GM06990 (cell line): ENCODE measurements at regions not wholly inside any gene's neighbourhood (a gene's known extent, or its start where the extent isn't known, plus 50 kb on each side); places are given as distances from the start of the nearest gene placed in this dataset.
"Not testable (repeated sequence)": the region's sequence is repeated elsewhere in the genome, so short reads cannot be mapped to it uniquely, and the experiment has no call there.

Experiments used
- DNase-seq: peaks from one replicate; pipeline ENCODE4 v3.0.0-alpha.2; 2011; ENCODE audit not compliant: insufficient read length; ENCODE audit errors: extremely low read depth
- H3K27me3 ChIP-seq: replicated peaks from 2 replicates; pipeline ENCODE4 v1.6.0; 2011; ENCODE audit warnings: low read length; ENCODE audit not compliant: control insufficient read depth, insufficient read depth
- H3K36me3 ChIP-seq: 2 replicates; pipeline ENCODE4 v1.5.1; 2011; ENCODE audit warnings: low read length; ENCODE audit not compliant: control insufficient read depth, insufficient read depth
- H3K4me3 ChIP-seq: replicated peaks from 2 replicates; pipeline ENCODE4 v1.5.1; 2011; ENCODE audit warnings: low read depth, mild to moderate bottlenecking, control low read depth, low read length
- CTCF ChIP-seq: IDR thresholded peaks from 2 replicates; pipeline ENCODE4 v1.5.1; 2011; ENCODE audit warnings: low read length, control low read depth, mild to moderate bottlenecking, inconsistent platforms; ENCODE audit not compliant: insufficient read depth, poor library complexity, severe bottlenecking

- Histone ChIP-seq H3K27me3 (no peaks in the 10 kb centered on the region), H3K36me3 (no peaks in the 10 kb centered on the region), H3K4me3 (no peak overlapping the region)
- no peak for DNase-seq
- TF ChIP-seq CTCF, result no peak
Observed at GRCh38 chrX:1020634-1021166, 191.7 kb downstream of the CRLF2 start.

GRCh38 chrX:1016926-1017325 is 195.5 kb downstream of the CRLF2 start:
- not testable (repeated sequence) for DNase-seq, H3K4me3 ChIP-seq, H3K27me3 ChIP-seq, H3K36me3 ChIP-seq

- not testable (repeated sequence) for H3K4me3 ChIP-seq, H3K36me3 ChIP-seq, DNase-seq, H3K27me3 ChIP-seq
Observed at GRCh38 chrX:1016281-1016680, 196.2 kb downstream of the CRLF2 start.

GRCh38 chrX:1012678-1013300 is 199.7 kb downstream of the CRLF2 start:
- no peak overlapping the region for H3K4me3 ChIP-seq
- no peaks in the 10 kb centered on the region for H3K27me3 ChIP-seq
- TF ChIP-seq CTCF, result no peak
- DNase-seq, result no peak
- no peaks in the 10 kb centered on the region for H3K36me3 ChIP-seq

GRCh38 chrX:1011691-1012283 is 200.7 kb downstream of the CRLF2 start:
- Histone ChIP-seq H3K36me3 (no peaks in the 10 kb centered on the region), H3K4me3 (no peak overlapping the region), H3K27me3 (no peaks in the 10 kb centered on the region)
- no peak for DNase-seq
- no peak for TF ChIP-seq CTCF

- no peak for TF ChIP-seq CTCF
- H3K36me3 ChIP-seq, result no peaks in the 10 kb centered on the region
- H3K27me3 ChIP-seq, result no peaks in the 10 kb centered on the region
- H3K4me3 ChIP-seq, result no peak overlapping the region
- no peak for DNase-seq
Observed at GRCh38 chrX:1009771-1010170, 202.7 kb downstream of the CRLF2 start.
